ENCODE measurements at regions not wholly inside any gene's neighbourhood (a gene's known extent, or its start where the extent isn't known, plus 50 kb on each side); places are given as distances from the start of the nearest gene placed in this dataset.
"Not testable (repeated sequence)": the region's sequence is repeated elsewhere in the genome, so short reads cannot be mapped to it uniquely, and the experiment has no call there.

- H3K4me1 Mint-ChIP-seq; H3K9me3 ChIP-seq; H3K27ac ChIP-seq (ENCODE audit: low read length); ATAC-seq (replicated peaks in 1 of 4); H3K4me3 Mint-ChIP-seq; H3K4me1 ChIP-seq (ENCODE audit: control insufficient read depth in 1 of 2, extremely low read depth in 1 of 2, insufficient read depth in 2 of 2, low read length in 2 of 2); DNase-seq; H3K27ac Mint-ChIP-seq; H3K9me3 Mint-ChIP-seq; H3K4me3 ChIP-seq (ENCODE audit: control insufficient read depth in 1 of 2, extremely low read depth in 1 of 2, low read length in 1 of 2); H3K27me3 ChIP-seq (replicated peaks in 1 of 2; ENCODE audit: control insufficient read depth in 2 of 2, extremely low read depth in 1 of 2, insufficient read depth in 2 of 2, low read length in 1 of 2); H3K27me3 Mint-ChIP-seq; H3K36me3 ChIP-seq (ENCODE audit: control insufficient read depth in 2 of 2, extremely low read depth in 1 of 2, insufficient read depth in 1 of 2, low read length in 1 of 2); H3K36me3 Mint-ChIP-seq; POLR2A ChIA-PET; CTCF ChIA-PET: not testable (repeated sequence)
- WGBS (ENCODE audit: insufficient coverage): 100% methylated on average over 1 of the region's 1 CpG
Measured at GRCh38 chr12:40448523-40448922, 223.7 kb downstream of the LRRK2 start.

GRCh38 chr12:40451661-40452060 lies 226.9 kb downstream of the LRRK2 start:
- no peaks in the 10 kb centered on the region for H3K36me3 ChIP-seq (ENCODE audit: control insufficient read depth in 2 of 2, extremely low read depth in 1 of 2, insufficient read depth in 1 of 2, low read length in 1 of 2)
- no peaks in the 10 kb centered on the region for H3K4me1 Mint-ChIP-seq
- no peak for ATAC-seq (replicated peaks in 1 of 4)

DNA sequence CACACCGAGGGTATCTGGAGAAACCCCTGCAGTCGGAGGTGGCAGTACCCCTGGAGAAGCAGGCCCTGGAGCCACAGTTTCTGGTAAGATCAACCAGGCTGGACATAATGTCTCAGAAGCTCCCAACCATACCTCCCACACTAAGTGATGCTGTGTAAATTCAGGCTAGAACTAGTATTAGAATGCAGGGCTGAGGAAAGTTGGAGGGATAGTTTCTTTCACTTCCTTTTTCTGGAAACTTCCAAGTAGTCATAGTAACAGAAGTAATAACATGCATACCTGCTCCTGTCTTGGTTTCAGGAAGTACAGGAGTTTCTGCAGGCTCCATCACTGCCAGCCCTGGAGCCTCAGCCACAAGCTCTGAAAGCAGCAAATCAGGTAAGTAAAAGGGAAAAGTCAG lies 228.1 kb upstream of the CNTN1 start:
- Mint-ChIP-seq H3K36me3 (no peaks in the 10 kb centered on the region), H3K4me3 (no peak overlapping the region), H3K27ac (no peak overlapping the region), H3K9me3 (peaks cover 0 to 5% (median 2%) of the 10 kb centered on the region in 3 donors), H3K27me3 (no peaks in the 10 kb centered on the region), H3K4me1 (no peaks in the 10 kb centered on the region)
- POLR2A ChIA-PET: no interaction called here
- DNase-seq (no peak), ATAC-seq (replicated peaks in 1 of 4) (no peak)
- H3K4me1 ChIP-seq (ENCODE audit: control insufficient read depth in 1 of 2, extremely low read depth in 1 of 2, insufficient read depth in 2 of 2, low read length in 2 of 2): no peaks in the 10 kb centered on the region
- H3K4me3 ChIP-seq (ENCODE audit: control insufficient read depth in 1 of 2, extremely low read depth in 1 of 2, low read length in 1 of 2): no peak overlapping the region
- CTCF ChIA-PET: no interaction called here
- H3K27ac ChIP-seq (ENCODE audit: low read length): no peak overlapping the region
- H3K9me3 ChIP-seq: no peaks in the 10 kb centered on the region
- no CpG with 5 or more reads among the region's 2 CpGs for WGBS (ENCODE audit: insufficient coverage)
- H3K27me3 ChIP-seq (replicated peaks in 1 of 2; ENCODE audit: control insufficient read depth in 2 of 2, extremely low read depth in 1 of 2, insufficient read depth in 2 of 2, low read length in 1 of 2): no peaks in the 10 kb centered on the region
- H3K36me3 ChIP-seq (ENCODE audit: control insufficient read depth in 2 of 2, extremely low read depth in 1 of 2, insufficient read depth in 1 of 2, low read length in 1 of 2): no peaks in the 10 kb centered on the region

More at GRCh38 chr12:40451661-40452060, 226.9 kb downstream of the LRRK2 start:
- H3K27ac ChIP-seq (ENCODE audit: low read length): no peak overlapping the region
- H3K36me3 Mint-ChIP-seq: no peaks in the 10 kb centered on the region
- H3K27me3 ChIP-seq (replicated peaks in 1 of 2; ENCODE audit: control insufficient read depth in 2 of 2, extremely low read depth in 1 of 2, insufficient read depth in 2 of 2, low read length in 1 of 2): no peaks in the 10 kb centered on the region
- CTCF ChIA-PET: interaction anchor here in 1 of 2 donors (0.6 kb wide), 1 partner anchor 288 kb away, joined by 3 read pairs; no protein-coding TSS in a partner anchor
- H3K9me3 ChIP-seq: no peaks in the 10 kb centered on the region
- peaks cover 0 to 5% (median 4%) of the 10 kb centered on the region in 3 donors for H3K9me3 Mint-ChIP-seq
- POLR2A ChIA-PET: no interaction called here
- H3K4me3 Mint-ChIP-seq: no peak overlapping the region
- H3K4me1 ChIP-seq (ENCODE audit: control insufficient read depth in 1 of 2, extremely low read depth in 1 of 2, insufficient read depth in 2 of 2, low read length in 2 of 2): no peaks in the 10 kb centered on the region
- no peak overlapping the region for H3K27ac Mint-ChIP-seq
- no peaks in the 10 kb centered on the region for H3K27me3 Mint-ChIP-seq
- H3K4me3 ChIP-seq (ENCODE audit: control insufficient read depth in 1 of 2, extremely low read depth in 1 of 2, low read length in 1 of 2): no peak overlapping the region
- DNase-seq: no peak
- WGBS (ENCODE audit: insufficient coverage): no CpG with 5 or more reads among the region's 1 CpG

DNA sequence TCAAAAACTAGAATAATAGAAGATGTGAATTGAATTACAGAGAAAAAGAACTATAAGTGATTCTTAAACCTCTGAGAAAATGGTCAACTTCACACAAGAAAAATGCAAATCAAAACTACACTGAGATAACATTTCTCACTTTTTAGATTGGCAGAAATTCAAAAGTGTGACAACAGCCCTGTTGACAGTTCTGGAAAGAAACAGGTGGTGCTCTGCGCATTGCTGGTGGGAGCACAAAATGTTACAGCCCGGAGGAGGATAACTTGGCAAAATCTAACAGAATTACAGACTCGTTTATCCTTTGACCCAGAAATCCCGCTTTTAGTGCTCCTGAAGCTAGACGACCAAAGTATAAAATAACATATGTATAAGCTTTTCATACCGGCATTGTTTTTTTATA lies 222.5 kb upstream of the CNTN1 start:
- ChIA-PET CTCF (no interaction called here), POLR2A (no interaction called here)
- no peak overlapping the region for H3K27ac Mint-ChIP-seq
- no peaks in the 10 kb centered on the region for H3K36me3 Mint-ChIP-seq
- H3K4me1 Mint-ChIP-seq: no peaks in the 10 kb centered on the region
- no peaks in the 10 kb centered on the region for H3K4me1 ChIP-seq (ENCODE audit: control insufficient read depth in 1 of 2, extremely low read depth in 1 of 2, insufficient read depth in 2 of 2, low read length in 2 of 2)
- H3K4me3 ChIP-seq (ENCODE audit: control insufficient read depth in 1 of 2, extremely low read depth in 1 of 2, low read length in 1 of 2): no peak overlapping the region
- no peaks in the 10 kb centered on the region for H3K27me3 Mint-ChIP-seq
- ATAC-seq (replicated peaks in 1 of 4) (no peak), DNase-seq (no peak)
- H3K9me3 Mint-ChIP-seq: no peaks in the 10 kb centered on the region
- no peaks in the 10 kb centered on the region for H3K27me3 ChIP-seq (replicated peaks in 1 of 2; ENCODE audit: control insufficient read depth in 2 of 2, extremely low read depth in 1 of 2, insufficient read depth in 2 of 2, low read length in 1 of 2)
- H3K4me3 Mint-ChIP-seq: no peak overlapping the region
- H3K36me3 ChIP-seq (ENCODE audit: control insufficient read depth in 2 of 2, extremely low read depth in 1 of 2, insufficient read depth in 1 of 2, low read length in 1 of 2): no peaks in the 10 kb centered on the region
- H3K27ac ChIP-seq (ENCODE audit: low read length): no peak overlapping the region
- 79% methylated on average over 3 of the region's 6 CpGs for WGBS (ENCODE audit: insufficient coverage)
- no peaks in the 10 kb centered on the region for H3K9me3 ChIP-seq

GRCh38 chr12:40473962-40474361 lies 218.3 kb upstream of the CNTN1 start:
- Histone ChIP-seq H3K27ac (ENCODE audit: low read length) (no peak overlapping the region), H3K36me3 (ENCODE audit: control insufficient read depth in 2 of 2, extremely low read depth in 1 of 2, insufficient read depth in 1 of 2, low read length in 1 of 2) (no peaks in the 10 kb centered on the region), H3K4me3 (ENCODE audit: control insufficient read depth in 1 of 2, extremely low read depth in 1 of 2, low read length in 1 of 2) (no peak overlapping the region), H3K27me3 (replicated peaks in 1 of 2; ENCODE audit: control insufficient read depth in 2 of 2, extremely low read depth in 1 of 2, insufficient read depth in 2 of 2, low read length in 1 of 2) (no peaks in the 10 kb centered on the region), H3K9me3 (no peaks in the 10 kb centered on the region), H3K4me1 (ENCODE audit: control insufficient read depth in 1 of 2, extremely low read depth in 1 of 2, insufficient read depth in 2 of 2, low read length in 2 of 2) (no peaks in the 10 kb centered on the region)
- no CpG with 5 or more reads among the region's 5 CpGs for WGBS (ENCODE audit: insufficient coverage)
- ChIA-PET CTCF (no interaction called here), POLR2A (no interaction called here)
- Mint-ChIP-seq H3K27ac (no peak overlapping the region), H3K36me3 (no peaks in the 10 kb centered on the region), H3K4me3 (no peak overlapping the region), H3K27me3 (no peaks in the 10 kb centered on the region), H3K4me1 (no peaks in the 10 kb centered on the region), H3K9me3 (peaks cover 0 to 10% (median 2%) of the 10 kb centered on the region in 3 donors)
- ATAC-seq (replicated peaks in 1 of 4) (no peak), DNase-seq (no peak)

DNA sequence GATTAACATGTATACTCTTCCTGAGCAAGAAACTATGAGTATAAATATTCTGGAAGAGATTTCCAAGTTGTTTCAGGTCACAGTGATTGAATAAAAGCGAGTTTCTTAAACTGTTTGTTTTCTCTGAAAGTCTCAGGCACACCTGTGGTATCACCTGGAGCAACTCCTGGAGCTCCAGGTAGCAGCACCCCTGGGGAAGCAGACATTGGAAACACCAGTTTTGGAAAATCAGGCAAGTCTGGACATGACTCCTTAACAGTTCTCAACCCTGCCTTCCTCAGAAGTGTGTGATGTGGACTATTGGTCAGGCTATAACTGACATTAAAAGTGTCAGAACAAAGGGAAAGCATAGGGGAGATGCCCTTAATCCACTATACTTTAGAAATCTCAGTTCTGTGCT lies 217.6 kb upstream of the CNTN1 start:
- H3K9me3 Mint-ChIP-seq: peaks cover 0 to 16% (median 9%) of the 10 kb centered on the region in 3 donors
- no peak for ATAC-seq (replicated peaks in 1 of 4)
- no peaks in the 10 kb centered on the region for H3K4me1 Mint-ChIP-seq
- no peaks in the 10 kb centered on the region for H3K36me3 Mint-ChIP-seq
- H3K4me3 Mint-ChIP-seq: no peak overlapping the region
- ChIA-PET POLR2A (no interaction called here), CTCF (no interaction called here)
- H3K36me3 ChIP-seq (ENCODE audit: control insufficient read depth in 2 of 2, extremely low read depth in 1 of 2, insufficient read depth in 1 of 2, low read length in 1 of 2): no peaks in the 10 kb centered on the region
- no peak overlapping the region for H3K4me3 ChIP-seq (ENCODE audit: control insufficient read depth in 1 of 2, extremely low read depth in 1 of 2, low read length in 1 of 2)
- no peak for DNase-seq
- H3K27ac Mint-ChIP-seq: no peak overlapping the region
- no peak overlapping the region for H3K27ac ChIP-seq (ENCODE audit: low read length)
- H3K9me3 ChIP-seq: no peaks in the 10 kb centered on the region
- H3K27me3 Mint-ChIP-seq: peaks cover 0 to 3% of the 10 kb centered on the region in 2 donors
- 33% methylated on average over 1 of the region's 1 CpG for WGBS (ENCODE audit: insufficient coverage)
- no peaks in the 10 kb centered on the region for H3K4me1 ChIP-seq (ENCODE audit: control insufficient read depth in 1 of 2, extremely low read depth in 1 of 2, insufficient read depth in 2 of 2, low read length in 2 of 2)
- H3K27me3 ChIP-seq (replicated peaks in 1 of 2; ENCODE audit: control insufficient read depth in 2 of 2, extremely low read depth in 1 of 2, insufficient read depth in 2 of 2, low read length in 1 of 2): no peaks in the 10 kb centered on the region

DNA sequence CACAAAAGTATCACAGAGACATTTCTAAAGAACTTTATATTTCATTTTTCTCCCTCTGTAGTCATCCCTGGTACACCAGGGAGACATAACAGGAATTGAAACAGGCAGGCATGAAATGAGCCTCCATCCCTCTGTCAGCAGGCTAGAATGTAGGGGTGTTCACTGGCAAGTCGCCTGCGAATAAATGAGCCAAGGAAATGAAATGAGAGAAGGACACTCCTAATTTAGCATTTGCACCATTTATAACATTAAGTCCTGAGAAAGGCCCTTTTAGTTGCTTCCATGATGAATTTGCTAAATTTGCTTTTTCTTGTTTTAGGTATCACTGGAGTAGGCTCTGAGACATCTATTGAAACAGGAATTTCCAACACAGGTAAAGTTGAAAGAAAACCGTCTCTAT lies 192.4 kb upstream of the CNTN1 start:
- H3K36me3 ChIP-seq (ENCODE audit: control insufficient read depth in 2 of 2, extremely low read depth in 1 of 2, insufficient read depth in 1 of 2, low read length in 1 of 2): no peaks in the 10 kb centered on the region
- Mint-ChIP-seq H3K9me3 (peaks cover 0 to 6% (median 0%) of the 10 kb centered on the region in 3 donors), H3K36me3 (no peaks in the 10 kb centered on the region), H3K27me3 (no peaks in the 10 kb centered on the region), H3K27ac (no peak overlapping the region), H3K4me1 (no peaks in the 10 kb centered on the region), H3K4me3 (no peak overlapping the region)
- no peak for DNase-seq
- no peak for ATAC-seq (replicated peaks in 1 of 4)
- no peak overlapping the region for H3K27ac ChIP-seq (ENCODE audit: low read length)
- POLR2A ChIA-PET: interaction anchor here in 1 of 2 donors (0.7 kb wide), 1 partner anchor 184 kb away, joined by 3 read pairs; no protein-coding TSS in a partner anchor
- CTCF ChIA-PET: no interaction called here
- H3K9me3 ChIP-seq: no peaks in the 10 kb centered on the region
- no peak overlapping the region for H3K4me3 ChIP-seq (ENCODE audit: control insufficient read depth in 1 of 2, extremely low read depth in 1 of 2, low read length in 1 of 2)
- no peaks in the 10 kb centered on the region for H3K4me1 ChIP-seq (ENCODE audit: control insufficient read depth in 1 of 2, extremely low read depth in 1 of 2, insufficient read depth in 2 of 2, low read length in 2 of 2)
- WGBS (ENCODE audit: insufficient coverage): no CpG with 5 or more reads among the region's 3 CpGs
- no peaks in the 10 kb centered on the region for H3K27me3 ChIP-seq (replicated peaks in 1 of 2; ENCODE audit: control insufficient read depth in 2 of 2, extremely low read depth in 1 of 2, insufficient read depth in 2 of 2, low read length in 1 of 2)
